ENCODE measurements at regions not wholly inside any gene's neighbourhood (a gene's known extent, or its start where the extent isn't known, plus 50 kb on each side); places are given as distances from the start of the nearest gene placed in this dataset.

GRCh38 chr1:105100102-105100501, 1350.4 kb downstream of the AMY1C start:
- TF ChIP-seq EZH2phosphoT487 (IDR thresholded peaks at IDR 0.05; ENCODE audit: borderline replicate concordance) (no peak), CTCF (conservative IDR thresholded peaks at IDR 0.05; ENCODE audit: low read length) (no peak)
- H3K4me1 ChIP-seq (ENCODE audit: insufficient read depth, low read length, poor library complexity, severe bottlenecking): no peaks in the 10 kb centered on the region
- H3K79me2 ChIP-seq (ENCODE audit: insufficient read depth, low read length): no peaks in the 10 kb centered on the region
- H3F3A ChIP-seq (ENCODE audit: low read depth): no peaks in the 10 kb centered on the region
- no peak overlapping the region for H3K4me3 ChIP-seq (ENCODE audit: low read length, poor library complexity, severe bottlenecking)
- H3K9ac ChIP-seq (ENCODE audit: low read depth, low read length, poor library complexity, severe bottlenecking): no peak overlapping the region
- H3K27me3 ChIP-seq (ENCODE audit: insufficient read depth, low read length, poor library complexity, severe bottlenecking): no peaks in the 10 kb centered on the region
- no peaks in the 10 kb centered on the region for H4K20me1 ChIP-seq (ENCODE audit: insufficient read depth, low read length, poor library complexity, severe bottlenecking)
- no peaks in the 10 kb centered on the region for H3K36me3 ChIP-seq (ENCODE audit: insufficient read depth, low read length)
- no peak overlapping the region for H2AFZ ChIP-seq (ENCODE audit: low read length)
- no peaks in the 10 kb centered on the region for H3K9me2 ChIP-seq (replicated peaks; ENCODE audit: low read depth, low read length)
- no peaks in the 10 kb centered on the region for H3K9me3 ChIP-seq (ENCODE audit: insufficient read depth, low read depth, low read length)
- H3K4me2 ChIP-seq (ENCODE audit: low read depth, low read length, poor library complexity, severe bottlenecking): no peak overlapping the region

GRCh38 chr1:105101261-105101660, 1351.6 kb downstream of the AMY1C start:
- H3K4me2 ChIP-seq (ENCODE audit: low read depth, low read length, poor library complexity, severe bottlenecking): no peak overlapping the region
- H3K9ac ChIP-seq (ENCODE audit: low read depth, low read length, poor library complexity, severe bottlenecking): no peak overlapping the region
- H3K36me3 ChIP-seq (ENCODE audit: insufficient read depth, low read length): no peaks in the 10 kb centered on the region
- H3K79me2 ChIP-seq (ENCODE audit: insufficient read depth, low read length): no peaks in the 10 kb centered on the region
- H4K20me1 ChIP-seq (ENCODE audit: insufficient read depth, low read length, poor library complexity, severe bottlenecking): no peaks in the 10 kb centered on the region
- no peaks in the 10 kb centered on the region for H3K9me3 ChIP-seq (ENCODE audit: insufficient read depth, low read depth, low read length)
- no peak overlapping the region for H2AFZ ChIP-seq (ENCODE audit: low read length)
- no peak overlapping the region for H3K4me3 ChIP-seq (ENCODE audit: low read length, poor library complexity, severe bottlenecking)
- H3K27me3 ChIP-seq (ENCODE audit: insufficient read depth, low read length, poor library complexity, severe bottlenecking): no peaks in the 10 kb centered on the region
- H3F3A ChIP-seq (ENCODE audit: low read depth): no peaks in the 10 kb centered on the region
- no peaks in the 10 kb centered on the region for H3K9me2 ChIP-seq (replicated peaks; ENCODE audit: low read depth, low read length)
- TF ChIP-seq CTCF (conservative IDR thresholded peaks at IDR 0.05; ENCODE audit: low read length): no peak
- no peak for TF ChIP-seq EZH2phosphoT487 (IDR thresholded peaks at IDR 0.05; ENCODE audit: borderline replicate concordance)
- H3K4me1 ChIP-seq (ENCODE audit: insufficient read depth, low read length, poor library complexity, severe bottlenecking): no peaks in the 10 kb centered on the region

- Histone ChIP-seq H3K4me2 (ENCODE audit: low read depth, low read length, poor library complexity, severe bottlenecking) (no peak overlapping the region), H3F3A (ENCODE audit: low read depth) (no peaks in the 10 kb centered on the region), H3K79me2 (ENCODE audit: insufficient read depth, low read length) (no peaks in the 10 kb centered on the region), H4K20me1 (ENCODE audit: insufficient read depth, low read length, poor library complexity, severe bottlenecking) (no peaks in the 10 kb centered on the region), H2AFZ (ENCODE audit: low read length) (no peak overlapping the region), H3K36me3 (ENCODE audit: insufficient read depth, low read length) (no peaks in the 10 kb centered on the region), H3K4me3 (ENCODE audit: low read length, poor library complexity, severe bottlenecking) (no peak overlapping the region), H3K4me1 (ENCODE audit: insufficient read depth, low read length, poor library complexity, severe bottlenecking) (no peaks in the 10 kb centered on the region), H3K9me3 (ENCODE audit: insufficient read depth, low read depth, low read length) (no peaks in the 10 kb centered on the region), H3K9me2 (replicated peaks; ENCODE audit: low read depth, low read length) (no peaks in the 10 kb centered on the region), H3K9ac (ENCODE audit: low read depth, low read length, poor library complexity, severe bottlenecking) (no peak overlapping the region), H3K27me3 (ENCODE audit: insufficient read depth, low read length, poor library complexity, severe bottlenecking) (no peaks in the 10 kb centered on the region)
- TF ChIP-seq EZH2phosphoT487 (IDR thresholded peaks at IDR 0.05; ENCODE audit: borderline replicate concordance): no peak
- no peak for TF ChIP-seq CTCF (conservative IDR thresholded peaks at IDR 0.05; ENCODE audit: low read length)
These were observed 1352.7 kb downstream of the AMY1C start for GRCh38 chr1:105102371-105102770.
